MM.1S (cell line): ENCODE measurements at regions not wholly inside any gene's neighbourhood (a gene's known extent, or its start where the extent isn't known, plus 50 kb on each side); places are given as distances from the start of the nearest gene placed in this dataset.

Experiments used
- DNase-seq: peaks from one replicate; pipeline ENCODE4 v3.0.0-alpha.2; 2015
- H2AFZ ChIP-seq: fragments of 300-600 bp; sonication (generic); 2 replicates; pipeline ENCODE4 v1.6.0; 2016; ENCODE audit warnings: antibody characterized with exemption, low read length
- H3F3A ChIP-seq: fragments of 300-600 bp; sonication (generic); 2 replicates; pipeline ENCODE4 v1.6.1; 2016; ENCODE audit warnings: mild to moderate bottlenecking, antibody characterized with exemption, low read length, moderate library complexity, mixed read lengths; ENCODE audit not compliant: insufficient read depth
- H3K27ac ChIP-seq: fragments of 300-600 bp; sonication (generic); 2 replicates; pipeline ENCODE4 v1.5.1; 2016; ENCODE audit warnings: mild to moderate bottlenecking, low read length
- H3K27me3 ChIP-seq: fragments of 300-600 bp; sonication (generic); replicated peaks from 2 replicates; pipeline ENCODE4 v1.6.0; 2016; ENCODE audit warnings: low read length; ENCODE audit not compliant: insufficient read depth
- H3K36me3 ChIP-seq: fragments of 300-600 bp; sonication (generic); replicated peaks from 2 replicates; pipeline ENCODE4 v1.6.1; 2016; ENCODE audit warnings: mild to moderate bottlenecking, low read length, mixed read lengths; ENCODE audit not compliant: insufficient read depth
- H3K4me1 ChIP-seq: fragments of 300-600 bp; sonication (generic); 2 replicates; pipeline ENCODE4 v1.6.1; 2016; ENCODE audit warnings: low read length, mixed read lengths
- H3K4me2 ChIP-seq: fragments of 300-600 bp; sonication (generic); 2 replicates; pipeline ENCODE4 v1.6.0; 2016; ENCODE audit warnings: low read depth, low read length
- H3K4me3 ChIP-seq: fragments of 300-600 bp; sonication (generic); 2 replicates; pipeline ENCODE4 v1.5.1; 2016; ENCODE audit warnings: low read length, mixed read lengths
- H3K79me2 ChIP-seq: fragments of 300-600 bp; sonication (generic); 2 replicates; pipeline ENCODE4 v1.6.1; 2016; ENCODE audit warnings: mixed run types, low read length, mixed read lengths
- H3K9ac ChIP-seq: fragments of 300-600 bp; sonication (generic); 2 replicates; pipeline ENCODE4 v1.6.1; 2016; ENCODE audit warnings: low read length, mixed read lengths
- H3K9me2 ChIP-seq: fragments of 300-600 bp; sonication (generic); replicated peaks from 2 replicates; pipeline ENCODE4 v1.6.1; 2016; ENCODE audit warnings: mild to moderate bottlenecking, low read length, mixed read lengths; ENCODE audit not compliant: insufficient read depth
- H3K9me3 ChIP-seq: fragments of 300-600 bp; sonication (generic); replicated peaks from 2 replicates; pipeline ENCODE4 v1.6.1; 2016; ENCODE audit warnings: mild to moderate bottlenecking, low read length, mixed read lengths; ENCODE audit not compliant: insufficient read depth
- H4K20me1 ChIP-seq: fragments of 300-600 bp; sonication (generic); 2 replicates; pipeline ENCODE4 v1.6.1; 2016; ENCODE audit warnings: mild to moderate bottlenecking, low read length, moderate library complexity, mixed read lengths; ENCODE audit not compliant: insufficient read depth
- EZH2 ChIP-seq: fragments of 300-600 bp; sonication (generic); optimal IDR thresholded peaks from 2 replicates; pipeline ENCODE3; 2017; ENCODE audit warnings: low read depth, mild to moderate bottlenecking, antibody characterized with exemption, low read length, mixed read lengths
- EZH2phosphoT487 ChIP-seq: fragments of 300-600 bp; sonication (generic); IDR thresholded peaks from 2 replicates; pipeline ENCODE4 v1.6.1; 2018; ENCODE audit warnings: antibody characterized with exemption, low read length
- TF ChIP-seq, protein P1 (sequence below): fragments of 300-600 bp; sonication (generic); IDR thresholded peaks from 2 replicates; pipeline ENCODE4 v1.5.1; 2016; ENCODE audit warnings: antibody characterized with exemption, low read length, mixed read lengths

DNA sequence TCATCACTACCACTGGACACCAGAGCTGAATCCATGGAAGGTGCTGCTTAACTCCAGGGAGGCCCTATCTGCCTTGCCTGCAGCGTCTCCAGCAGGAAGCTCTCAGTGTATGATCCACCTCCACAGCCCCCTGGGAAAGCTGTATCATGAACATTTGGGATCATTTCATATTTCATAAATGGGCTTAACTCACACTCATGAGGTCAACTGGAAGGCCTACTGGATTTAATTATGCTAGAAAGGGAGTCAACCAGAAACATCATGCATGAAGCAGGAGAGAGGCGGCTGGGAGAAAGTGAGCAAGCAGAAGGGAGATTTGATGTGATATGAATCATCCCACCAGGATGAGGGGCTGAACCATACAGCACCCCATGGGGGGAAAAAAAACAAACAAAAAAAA is 537.7 kb downstream of the TNS1 start:
- H3K4me1 ChIP-seq = no peaks in the 10 kb centered on the region
- no peaks in the 10 kb centered on the region for H3K9me3 ChIP-seq
- DNase-seq = no peak
- H3K36me3 ChIP-seq = no peaks in the 10 kb centered on the region
- H3F3A ChIP-seq = no peaks in the 10 kb centered on the region
- no peak overlapping the region for H3K4me2 ChIP-seq
- no peak overlapping the region for H2AFZ ChIP-seq
- no peaks in the 10 kb centered on the region for H3K27me3 ChIP-seq
- no peak overlapping the region for H3K27ac ChIP-seq
- H3K79me2 ChIP-seq = no peaks in the 10 kb centered on the region
- no peak for TF ChIP-seq EZH2
- TF ChIP-seq EZH2phosphoT487 = no peak
- TF ChIP-seq, protein P1, sequence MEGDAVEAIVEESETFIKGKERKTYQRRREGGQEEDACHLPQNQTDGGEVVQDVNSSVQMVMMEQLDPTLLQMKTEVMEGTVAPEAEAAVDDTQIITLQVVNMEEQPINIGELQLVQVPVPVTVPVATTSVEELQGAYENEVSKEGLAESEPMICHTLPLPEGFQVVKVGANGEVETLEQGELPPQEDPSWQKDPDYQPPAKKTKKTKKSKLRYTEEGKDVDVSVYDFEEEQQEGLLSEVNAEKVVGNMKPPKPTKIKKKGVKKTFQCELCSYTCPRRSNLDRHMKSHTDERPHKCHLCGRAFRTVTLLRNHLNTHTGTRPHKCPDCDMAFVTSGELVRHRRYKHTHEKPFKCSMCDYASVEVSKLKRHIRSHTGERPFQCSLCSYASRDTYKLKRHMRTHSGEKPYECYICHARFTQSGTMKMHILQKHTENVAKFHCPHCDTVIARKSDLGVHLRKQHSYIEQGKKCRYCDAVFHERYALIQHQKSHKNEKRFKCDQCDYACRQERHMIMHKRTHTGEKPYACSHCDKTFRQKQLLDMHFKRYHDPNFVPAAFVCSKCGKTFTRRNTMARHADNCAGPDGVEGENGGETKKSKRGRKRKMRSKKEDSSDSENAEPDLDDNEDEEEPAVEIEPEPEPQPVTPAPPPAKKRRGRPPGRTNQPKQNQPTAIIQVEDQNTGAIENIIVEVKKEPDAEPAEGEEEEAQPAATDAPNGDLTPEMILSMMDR = no peak
- H3K4me3 ChIP-seq = no peak overlapping the region
- no peaks in the 10 kb centered on the region for H4K20me1 ChIP-seq
- no peak overlapping the region for H3K9ac ChIP-seq
- H3K9me2 ChIP-seq = no peaks in the 10 kb centered on the region

DNA sequence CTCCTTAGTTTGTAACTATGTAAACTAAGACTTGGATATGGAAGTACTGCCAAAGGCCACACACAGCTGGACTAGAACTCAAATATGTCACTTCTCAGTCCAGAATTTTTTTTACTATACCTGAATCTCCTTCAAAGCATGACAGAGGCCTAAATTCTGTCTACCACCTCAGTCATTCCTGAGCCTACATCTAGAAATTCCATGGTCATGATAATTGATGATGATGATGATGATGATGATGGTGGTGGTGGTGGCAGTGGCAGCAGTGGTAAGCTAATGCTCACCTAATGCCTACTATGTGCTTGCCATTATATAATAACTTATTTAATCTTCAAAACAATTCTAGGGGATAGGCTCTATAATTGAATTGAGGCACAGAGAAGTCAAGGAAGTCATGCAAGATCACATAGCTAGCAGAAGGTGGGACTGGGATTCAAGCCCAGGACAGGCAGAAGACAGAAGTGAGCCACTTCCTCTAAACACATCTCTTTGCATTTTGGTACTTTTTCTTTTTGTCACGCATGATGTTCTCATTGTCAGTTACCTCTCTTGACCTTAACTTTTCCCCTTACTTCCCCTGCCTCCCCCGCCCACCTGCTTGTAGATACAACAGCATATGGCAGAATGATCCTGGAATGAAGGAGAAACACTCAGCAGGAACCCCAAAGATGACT is 539.3 kb downstream of the TNS1 start:
- no peak overlapping the region for H3K27ac ChIP-seq
- H3F3A ChIP-seq = no peaks in the 10 kb centered on the region
- H3K9me2 ChIP-seq = no peaks in the 10 kb centered on the region
- no peaks in the 10 kb centered on the region for H3K27me3 ChIP-seq
- no peak overlapping the region for H2AFZ ChIP-seq
- no peak for DNase-seq
- H3K36me3 ChIP-seq = no peaks in the 10 kb centered on the region
- no peak overlapping the region for H3K9ac ChIP-seq
- H3K4me2 ChIP-seq = no peak overlapping the region
- no peaks in the 10 kb centered on the region for H3K79me2 ChIP-seq
- H3K4me1 ChIP-seq = no peaks in the 10 kb centered on the region
- no peaks in the 10 kb centered on the region for H3K9me3 ChIP-seq
- H4K20me1 ChIP-seq = no peaks in the 10 kb centered on the region
- TF ChIP-seq EZH2 (no peak), EZH2phosphoT487 (no peak)
- no peak overlapping the region for H3K4me3 ChIP-seq

DNA sequence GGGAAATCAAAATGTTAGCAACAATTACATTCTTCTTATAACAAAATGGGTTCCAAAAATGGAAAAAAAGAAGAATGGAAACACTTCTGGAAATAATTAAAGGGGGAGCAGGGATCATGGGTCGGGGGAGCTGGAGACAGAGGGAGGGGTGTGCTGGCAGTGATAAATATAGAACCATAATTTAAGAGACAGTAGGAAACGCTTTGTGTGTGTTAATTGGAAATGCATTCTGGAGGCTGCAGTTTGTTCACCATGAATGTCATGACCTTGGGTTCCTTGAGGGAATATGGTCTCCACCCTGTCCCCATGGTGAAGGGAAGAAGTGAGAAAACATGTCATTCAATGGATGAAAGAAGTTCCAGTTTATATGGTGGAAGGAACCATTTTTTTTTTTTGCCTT is 540.7 kb downstream of the TNS1 start:
- Histone ChIP-seq H3K9me3 (no peaks in the 10 kb centered on the region), H3K4me3 (no peak overlapping the region), H3K4me2 (no peak overlapping the region), H2AFZ (no peak overlapping the region), H3K9ac (no peak overlapping the region), H3K79me2 (no peaks in the 10 kb centered on the region), H4K20me1 (no peaks in the 10 kb centered on the region), H3K27me3 (no peaks in the 10 kb centered on the region), H3K27ac (no peak overlapping the region), H3K4me1 (no peaks in the 10 kb centered on the region), H3K9me2 (no peaks in the 10 kb centered on the region), H3F3A (no peaks in the 10 kb centered on the region), H3K36me3 (no peaks in the 10 kb centered on the region)
- no peak for DNase-seq
- TF ChIP-seq, protein P1 = no peak
- TF ChIP-seq EZH2phosphoT487 (no peak), EZH2 (no peak)

DNA sequence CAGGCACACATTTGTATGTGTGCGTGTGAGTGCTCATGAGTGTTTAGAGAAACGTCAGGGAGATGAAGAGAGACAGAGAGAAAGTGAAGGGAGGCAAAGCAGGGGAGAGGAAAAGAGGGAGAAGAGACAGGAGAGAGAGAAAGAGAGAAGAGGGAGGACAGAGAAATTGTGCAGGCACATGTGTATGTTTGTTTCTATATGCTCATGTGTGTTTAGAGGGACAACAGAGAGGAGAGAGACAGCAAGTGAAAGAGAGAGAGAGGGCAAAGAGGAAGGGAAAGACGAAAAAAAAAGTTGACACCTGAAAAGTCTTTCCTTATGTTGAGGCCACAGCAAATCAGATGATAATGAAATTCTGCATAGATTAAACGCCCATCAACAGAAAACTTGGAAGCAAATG is 541.1 kb downstream of the TNS1 start:
- Histone ChIP-seq H3K9me3 (no peaks in the 10 kb centered on the region), H3K4me1 (no peaks in the 10 kb centered on the region), H3F3A (no peaks in the 10 kb centered on the region), H3K9me2 (no peaks in the 10 kb centered on the region), H3K36me3 (no peaks in the 10 kb centered on the region), H3K9ac (no peak overlapping the region), H3K27ac (no peak overlapping the region), H3K4me2 (no peak overlapping the region), H3K4me3 (no peak overlapping the region), H2AFZ (no peak overlapping the region), H3K27me3 (no peaks in the 10 kb centered on the region), H4K20me1 (no peaks in the 10 kb centered on the region), H3K79me2 (no peaks in the 10 kb centered on the region)
- no peak for DNase-seq
- TF ChIP-seq EZH2phosphoT487 (no peak), EZH2 (no peak)
- TF ChIP-seq, protein P1 = no peak
